Skeletal muscle tissue (tissue), 3 donors: ENCODE measurements at regions not wholly inside any gene's neighbourhood (a gene's known extent, or its start where the extent isn't known, plus 50 kb on each side); places are given as distances from the start of the nearest gene placed in this dataset.

Experiments used
- H3K27ac ChIP-seq: one replicate; pipeline ENCODE4 v1.7.0; 2013; ENCODE audit warnings: mild to moderate bottlenecking, low read depth, low read length, inconsistent platforms
- H3K27me3 ChIP-seq, 3 donors: one replicate each; pipeline ENCODE4 v1.7.0; 2013; ENCODE audit warnings: low read length in 3 of 3; ENCODE audit not compliant: control insufficient read depth in 3 of 3, insufficient read depth in 3 of 3
- H3K36me3 ChIP-seq, 3 donors: one replicate each; pipeline ENCODE4 v1.7.0; 2013; ENCODE audit warnings: low read length in 3 of 3; ENCODE audit not compliant: control insufficient read depth in 3 of 3, insufficient read depth in 3 of 3
- H3K4me1 ChIP-seq, 3 donors: one replicate each; pipeline ENCODE4 v1.7.0; 2013; ENCODE audit warnings: low read length in 3 of 3, mild to moderate bottlenecking in 3 of 3; ENCODE audit not compliant: control insufficient read depth in 3 of 3, insufficient read depth in 3 of 3
- H3K4me3 ChIP-seq, 3 donors: one replicate each; pipeline ENCODE4 v1.7.0; 2013; ENCODE audit warnings: low read length in 3 of 3
- H3K9ac ChIP-seq, 3 donors: one replicate each; pipeline ENCODE4 v1.7.0; 2013; ENCODE audit warnings: low read length in 3 of 3, mild to moderate bottlenecking in 3 of 3, moderate library complexity in 2 of 3, low read depth in 1 of 3
- H3K9me3 ChIP-seq, 3 donors: one replicate each; pipeline ENCODE4 v1.7.0; 2013; ENCODE audit warnings: low read length in 3 of 3; ENCODE audit not compliant: control insufficient read depth in 3 of 3
- donor health status: Osteomylitis.

GRCh38 chr2:198325359-198325758, 521.0 kb downstream of the PLCL1 start:
- no peak overlapping the region for H3K4me3 ChIP-seq
- no peak overlapping the region for H3K9ac ChIP-seq
- H3K27ac ChIP-seq = no peak overlapping the region
- no peaks in the 10 kb centered on the region for H3K4me1 ChIP-seq
- H3K36me3 ChIP-seq = no peaks in the 10 kb centered on the region
- peaks cover 0 to 2% (median 0%) of the 10 kb centered on the region in 3 donors for H3K27me3 ChIP-seq
- H3K9me3 ChIP-seq = no peaks in the 10 kb centered on the region

- H3K4me3 ChIP-seq = no peak overlapping the region
- no peaks in the 10 kb centered on the region for H3K9me3 ChIP-seq
- H3K4me1 ChIP-seq = no peaks in the 10 kb centered on the region
- H3K27ac ChIP-seq = no peak overlapping the region
- peaks cover 0 to 2% (median 0%) of the 10 kb centered on the region in 3 donors for H3K27me3 ChIP-seq
- H3K9ac ChIP-seq = no peak overlapping the region
- no peaks in the 10 kb centered on the region for H3K36me3 ChIP-seq
These were observed 519.7 kb downstream of the PLCL1 start for GRCh38 chr2:198324071-198324470.

GRCh38 chr2:198322275-198322674, 517.9 kb downstream of the PLCL1 start:
- Histone ChIP-seq H3K27ac (no peak overlapping the region), H3K4me3 (no peak overlapping the region), H3K36me3 (no peaks in the 10 kb centered on the region), H3K27me3 (peaks cover 0 to 2% (median 2%) of the 10 kb centered on the region in 3 donors), H3K9ac (no peak overlapping the region), H3K4me1 (no peaks in the 10 kb centered on the region), H3K9me3 (no peaks in the 10 kb centered on the region)

- Histone ChIP-seq H3K4me1 (no peaks in the 10 kb centered on the region), H3K27me3 (peaks cover 0 to 2% (median 2%) of the 10 kb centered on the region in 3 donors), H3K27ac (no peak overlapping the region), H3K4me3 (no peak overlapping the region), H3K36me3 (no peaks in the 10 kb centered on the region), H3K9me3 (no peaks in the 10 kb centered on the region), H3K9ac (no peak overlapping the region)
These were observed 517.2 kb downstream of the PLCL1 start for GRCh38 chr2:198321522-198322088.

- no peaks in the 10 kb centered on the region for H3K9me3 ChIP-seq
- no peak overlapping the region for H3K4me3 ChIP-seq
- no peak overlapping the region for H3K27ac ChIP-seq
- H3K9ac ChIP-seq = no peak overlapping the region
- peaks cover 0 to 12% (median 2%) of the 10 kb centered on the region in 3 donors for H3K27me3 ChIP-seq
- no peaks in the 10 kb centered on the region for H3K36me3 ChIP-seq
- H3K4me1 ChIP-seq = no peaks in the 10 kb centered on the region
These were observed 512.5 kb downstream of the PLCL1 start for GRCh38 chr2:198316852-198317396.

- H3K9me3 ChIP-seq = no peaks in the 10 kb centered on the region
- H3K9ac ChIP-seq = no peak overlapping the region
- no peak overlapping the region for H3K27ac ChIP-seq
- H3K4me1 ChIP-seq = no peaks in the 10 kb centered on the region
- H3K36me3 ChIP-seq = no peaks in the 10 kb centered on the region
- no peak overlapping the region for H3K4me3 ChIP-seq
- H3K27me3 ChIP-seq = peaks cover 0 to 12% (median 2%) of the 10 kb centered on the region in 3 donors
These were observed 511.6 kb downstream of the PLCL1 start for GRCh38 chr2:198315791-198316630.

- Histone ChIP-seq H3K27me3 (peaks cover 0 to 12% (median 0%) of the 10 kb centered on the region in 3 donors), H3K4me1 (no peaks in the 10 kb centered on the region), H3K27ac (no peak overlapping the region), H3K9ac (no peak overlapping the region), H3K4me3 (no peak overlapping the region), H3K9me3 (no peaks in the 10 kb centered on the region), H3K36me3 (no peaks in the 10 kb centered on the region)
These were observed 510.3 kb downstream of the PLCL1 start for GRCh38 chr2:198314559-198315153.

- Histone ChIP-seq H3K27ac (no peak overlapping the region), H3K36me3 (no peaks in the 10 kb centered on the region), H3K4me1 (no peaks in the 10 kb centered on the region), H3K4me3 (no peak overlapping the region), H3K27me3 (peaks cover 0 to 10% (median 0%) of the 10 kb centered on the region in 3 donors), H3K9me3 (no peaks in the 10 kb centered on the region), H3K9ac (no peak overlapping the region)
These were observed 508.4 kb downstream of the PLCL1 start for GRCh38 chr2:198312596-198313483.

GRCh38 chr2:198311020-198311419, 506.6 kb downstream of the PLCL1 start:
- no peak overlapping the region for H3K9ac ChIP-seq
- H3K4me1 ChIP-seq = no peaks in the 10 kb centered on the region
- no peaks in the 10 kb centered on the region for H3K9me3 ChIP-seq
- no peak overlapping the region for H3K4me3 ChIP-seq
- no peak overlapping the region for H3K27ac ChIP-seq
- H3K36me3 ChIP-seq = no peaks in the 10 kb centered on the region
- H3K27me3 ChIP-seq = peaks cover 0 to 10% (median 0%) of the 10 kb centered on the region in 3 donors
